Left ventricle myocardium superior (tissue), 1 donor: ENCODE measurements at regions not wholly inside any gene's neighbourhood (a gene's known extent, or its start where the extent isn't known, plus 50 kb on each side); places are given as distances from the start of the nearest gene placed in this dataset.
"Not testable (repeated sequence)": the region's sequence is repeated elsewhere in the genome, so short reads cannot be mapped to it uniquely, and the experiment has no call there.

Experiments used
- ATAC-seq: fragments of 200-7000 bp; cut with Tn5 transposase; one replicate; pipeline ENCODE4 v1.9.1; 2020; ENCODE audit warnings: mild to moderate bottlenecking, moderate library complexity
- DNase-seq: peaks from one replicate; pipeline ENCODE4 v3.0.0-alpha.2; 2020
- intact Hi-C: fragments of 100-400 bp; cut with micrococcal nuclease; formaldehyde crosslinking; loops from one replicate; pipeline ENCODE4 v1.11.0; 2022
- donor health status: DM: no; HTN: yes; CAD: no; lungs with severe emphysema.

DNA sequence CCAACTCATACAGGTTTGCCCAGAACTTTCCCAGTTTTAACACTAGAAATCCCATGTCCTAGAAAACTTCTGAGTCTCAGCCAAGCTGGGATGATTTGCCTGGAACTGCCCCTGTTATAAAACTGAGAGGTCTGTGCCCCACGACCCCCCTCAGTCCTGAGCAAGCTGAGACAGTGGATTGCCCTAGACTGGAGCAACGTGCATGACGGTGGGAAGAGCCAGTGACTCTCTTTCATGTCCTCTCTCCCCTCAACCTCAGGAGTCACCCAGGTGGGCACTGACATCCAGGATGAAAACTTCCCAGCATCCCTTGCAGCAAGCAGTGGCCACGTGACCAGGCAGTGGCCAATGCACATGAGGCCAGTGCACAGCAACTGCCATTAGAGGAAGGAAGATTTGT lies 329.7 kb downstream of the PREX1 start:
- ATAC-seq, intact Hi-C loops: not testable (repeated sequence)

GRCh38 chr20:48493966-48494365 lies 333.8 kb downstream of the PREX1 start:
- DNase-seq, result no peak
- ATAC-seq, result no peak

More for the DNA sequence above, 329.7 kb downstream of the PREX1 start:
- not testable (repeated sequence) for DNase-seq

GRCh38 chr20:48493331-48493730 lies 334.5 kb downstream of the PREX1 start:
- intact Hi-C loops, ATAC-seq: not testable (repeated sequence)

More at GRCh38 chr20:48493966-48494365, 333.8 kb downstream of the PREX1 start:
- intact Hi-C loops, result no loop called here

GRCh38 chr20:48492715-48493070 lies 335.1 kb downstream of the PREX1 start:
- no peak for DNase-seq
- no peak for ATAC-seq
- intact Hi-C loops, result no loop called here

More at GRCh38 chr20:48493331-48493730, 334.5 kb downstream of the PREX1 start:
- not testable (repeated sequence) for DNase-seq

GRCh38 chr20:48492015-48492714 lies 335.6 kb downstream of the PREX1 start:
- intact Hi-C loops, result no loop called here
- ATAC-seq, result no peak
- DNase-seq, result no peak

DNA sequence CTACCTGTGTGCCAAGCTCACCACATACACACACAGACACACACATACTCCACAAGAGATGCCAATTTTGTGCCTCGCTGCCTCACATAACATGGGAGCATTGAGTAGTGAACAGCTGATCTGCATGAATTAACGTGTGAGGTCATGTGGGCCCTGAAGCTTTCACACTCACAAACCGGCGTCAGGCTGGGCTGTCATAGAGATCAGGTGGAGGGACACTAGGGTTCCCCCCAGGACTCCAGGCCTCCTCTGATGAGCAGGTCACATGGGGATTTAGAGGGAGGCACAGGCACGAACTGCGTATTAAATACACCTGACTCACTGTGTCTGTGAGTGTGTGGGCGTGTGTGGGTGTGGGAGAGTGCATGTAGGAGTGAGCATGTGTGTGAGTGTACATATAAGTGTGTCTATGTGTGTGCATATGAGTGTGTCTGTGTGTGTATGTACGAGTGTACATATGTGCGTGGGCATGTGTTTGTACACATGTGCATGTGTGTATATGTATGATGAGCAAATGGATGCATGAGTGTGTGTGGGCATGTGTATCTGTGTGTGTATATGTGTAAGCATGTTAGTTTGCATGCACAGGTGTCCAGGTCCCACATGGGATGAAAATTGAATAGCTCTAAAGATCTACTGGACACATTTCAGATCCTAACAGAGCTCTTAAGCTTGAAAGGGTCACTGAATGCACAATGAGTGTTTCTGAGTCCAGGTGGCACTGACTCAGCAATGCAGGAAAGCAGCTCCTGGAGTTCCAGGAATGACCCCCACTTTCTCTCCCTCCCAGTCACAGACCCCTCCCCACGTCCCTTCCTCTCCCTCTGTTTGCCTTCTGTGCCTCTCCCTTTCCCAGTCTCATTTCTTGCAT lies 336.6 kb downstream of the PREX1 start:
- no peak for ATAC-seq
- intact Hi-C loops, result no loop called here
- no peak for DNase-seq

- DNase-seq, ATAC-seq, intact Hi-C loops: not testable (repeated sequence)
Measured at GRCh38 chr20:48490341-48490740, 337.5 kb downstream of the PREX1 start.

DNA sequence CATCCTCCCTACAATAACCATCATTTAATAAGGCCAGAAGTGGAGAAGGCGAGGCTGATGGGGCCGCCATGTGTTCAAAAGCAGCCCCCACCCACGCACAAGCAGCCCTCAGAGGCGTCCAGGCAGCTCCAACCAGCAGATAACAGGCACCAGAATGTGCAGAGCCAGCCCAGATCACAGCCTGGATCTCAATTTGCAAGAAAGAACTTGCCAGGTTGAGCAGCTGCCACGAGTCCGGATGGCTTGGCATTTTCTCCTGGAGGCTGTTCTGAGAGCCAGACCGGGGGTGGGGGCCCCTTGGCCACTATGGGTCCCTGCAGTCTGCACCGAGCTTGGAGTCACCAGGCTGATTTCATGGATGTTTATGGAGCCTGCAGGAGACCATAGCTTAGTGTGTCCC lies 338.1 kb downstream of the PREX1 start:
- ATAC-seq (no peak), DNase-seq (no peak)
- intact Hi-C loops, result no loop called here

DNA sequence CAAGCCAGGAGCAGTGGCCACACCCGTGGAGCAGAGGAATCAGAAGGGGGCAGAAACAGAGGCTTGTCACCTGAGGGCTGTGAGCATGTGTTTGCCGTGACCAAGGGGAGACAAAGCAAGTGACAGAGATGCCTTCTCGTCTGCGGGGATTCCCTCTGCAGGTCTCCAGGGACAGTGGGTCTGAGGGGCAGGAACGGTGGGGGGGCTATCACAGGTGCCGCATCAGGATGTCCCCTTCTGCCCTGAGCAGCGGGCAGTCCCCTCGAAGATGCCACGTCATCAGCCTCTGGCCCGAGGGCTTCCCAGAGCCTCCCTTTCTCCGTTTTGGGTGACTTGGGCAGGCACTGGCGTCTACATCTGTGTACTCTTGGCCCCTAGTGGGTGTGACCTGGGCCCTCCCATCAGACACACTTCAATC lies 338.7 kb downstream of the PREX1 start:
- DNase-seq (no peak), ATAC-seq (no peak)
- intact Hi-C loops, result no loop called here

DNA sequence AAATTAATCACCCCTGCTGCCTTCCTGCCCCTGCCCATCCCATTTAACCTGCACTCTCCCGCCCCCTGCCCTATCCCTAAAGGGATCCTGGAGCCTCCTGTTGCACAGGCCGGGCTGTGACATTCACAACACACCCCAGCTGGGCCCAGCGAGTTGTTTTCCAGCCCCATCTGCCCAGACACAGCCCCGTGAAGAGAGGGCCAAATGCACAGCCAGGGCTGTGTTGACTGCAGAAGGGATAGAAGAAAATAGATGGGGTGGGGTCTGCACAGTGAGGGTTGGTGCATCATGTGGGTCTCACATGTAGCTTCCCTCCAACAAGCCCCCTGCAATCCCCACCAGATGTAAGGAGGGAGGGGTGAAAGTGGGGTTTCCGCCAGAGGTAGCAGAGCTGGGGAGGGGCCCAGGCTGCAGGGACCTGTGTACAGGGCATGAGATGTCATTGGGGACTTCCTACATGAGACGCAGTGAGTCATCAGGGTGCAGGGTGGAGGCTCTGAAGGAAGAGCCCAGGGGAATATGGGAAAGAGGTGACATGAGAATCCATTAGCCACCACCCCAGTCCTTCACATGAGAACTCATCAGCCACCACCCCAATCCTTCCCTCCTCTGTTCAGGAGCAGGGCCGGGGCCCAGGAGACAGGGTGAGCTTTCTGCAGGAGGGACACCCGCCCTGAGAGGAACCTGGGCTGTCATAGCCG lies 339.3 kb downstream of the PREX1 start:
- DNase-seq, intact Hi-C loops, ATAC-seq: not testable (repeated sequence)

DNA sequence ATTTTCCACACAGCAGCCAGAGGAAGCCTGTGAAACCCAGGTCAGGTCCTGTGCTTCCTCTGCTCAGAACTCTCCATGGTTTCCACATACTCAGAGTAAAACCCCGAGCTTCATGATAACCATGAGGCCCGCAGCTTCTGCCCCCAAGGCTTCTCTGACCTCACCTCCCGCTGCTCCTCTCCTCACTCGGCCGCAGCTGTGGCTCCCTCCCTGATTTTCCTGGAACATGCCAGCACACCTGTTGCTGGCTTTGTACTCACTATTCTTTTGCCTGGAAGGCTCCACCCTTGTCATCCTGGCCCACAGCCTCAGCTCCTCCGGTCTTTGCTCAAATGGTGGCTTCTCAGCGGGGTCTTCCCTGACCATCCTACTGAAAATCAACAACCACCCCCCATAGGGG lies 341.7 kb downstream of the PREX1 start:
- DNase-seq, result no peak
- ATAC-seq, result no peak
- intact Hi-C loops, result no loop called here

DNA sequence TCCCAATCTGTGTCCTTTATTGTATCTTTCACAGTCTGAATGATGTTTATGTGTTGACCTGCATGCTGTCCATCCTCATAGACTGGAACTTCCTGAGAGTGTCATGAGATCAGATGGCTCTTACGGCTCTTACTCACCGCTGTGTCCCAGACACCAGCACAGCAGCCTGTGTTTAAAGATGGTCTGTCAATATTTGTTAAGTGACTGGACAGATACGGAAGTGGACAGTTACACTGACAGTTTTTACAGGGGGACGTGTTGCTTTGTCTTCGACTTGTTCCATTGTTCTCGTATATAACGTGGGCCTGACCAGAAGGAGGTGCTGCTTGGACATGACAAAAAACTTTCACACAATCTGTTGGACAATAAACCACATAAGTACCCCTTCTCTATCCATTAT lies 342.6 kb downstream of the PREX1 start:
- intact Hi-C loops, ATAC-seq, DNase-seq: not testable (repeated sequence)

DNA sequence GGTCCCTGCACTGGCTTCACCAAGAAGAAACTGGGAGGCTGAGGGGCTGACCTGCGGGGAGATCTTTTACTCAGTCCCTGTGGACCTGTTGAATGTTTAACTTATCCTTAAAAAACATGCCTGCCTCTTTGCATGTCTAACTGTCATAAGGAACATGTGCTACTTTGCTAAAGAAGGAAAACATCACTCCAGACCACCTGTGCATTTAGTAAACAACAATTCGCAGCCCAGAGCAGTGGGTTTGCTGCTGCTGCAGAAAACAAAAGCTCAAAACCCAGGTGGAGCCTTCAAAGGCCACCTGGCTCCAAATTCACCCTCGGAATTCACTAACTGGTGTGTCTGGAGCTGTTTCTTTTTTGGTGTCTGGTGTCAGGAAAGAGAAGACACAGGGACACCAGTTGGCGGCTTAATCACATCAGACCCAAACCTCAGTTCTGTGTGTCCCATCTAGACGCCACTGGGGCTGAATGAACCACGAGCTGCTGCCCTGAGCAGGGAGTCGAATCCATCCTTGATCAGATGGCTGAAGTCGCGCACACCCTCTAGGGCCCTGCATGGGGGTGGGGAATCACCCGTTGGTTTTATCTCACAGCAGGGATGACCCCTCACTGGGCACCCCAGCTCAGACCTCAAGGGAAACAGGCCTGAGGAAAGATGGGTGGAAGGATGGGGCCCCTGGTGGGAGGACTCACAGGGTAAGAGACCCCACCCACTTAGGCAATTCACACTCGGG lies 344.3 kb downstream of the PREX1 start:
- ATAC-seq (no peak), DNase-seq (no peak)
- intact Hi-C loops, result no loop called here

DNA sequence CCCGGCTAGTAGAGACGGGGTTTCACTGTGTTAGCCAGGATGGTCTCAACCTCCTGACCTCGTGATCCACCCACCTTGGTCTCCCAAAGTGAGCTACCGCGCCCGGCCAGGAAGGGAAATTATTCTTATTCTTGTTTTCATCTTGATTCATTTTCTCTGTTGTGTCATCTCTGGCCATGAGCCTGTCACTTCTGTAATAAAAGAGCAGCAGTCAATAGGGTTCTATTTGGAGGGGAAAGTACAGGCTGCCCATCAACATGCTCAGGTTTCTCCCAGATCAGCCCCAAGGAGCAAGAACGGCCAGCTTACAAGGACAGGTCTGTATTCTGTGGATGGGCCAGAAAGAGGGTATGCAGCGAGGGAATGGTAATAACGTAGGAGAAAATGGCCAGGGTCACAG lies 345.0 kb downstream of the PREX1 start:
- intact Hi-C loops, result no loop called here
- no peak for ATAC-seq

GRCh38 chr20:48480216-48480772 lies 347.5 kb downstream of the PREX1 start:
- intact Hi-C loops, result no loop called here
- DNase-seq, result no peak
- ATAC-seq, result no peak

More for the DNA sequence above, 345.0 kb downstream of the PREX1 start:
- no peak for DNase-seq

DNA sequence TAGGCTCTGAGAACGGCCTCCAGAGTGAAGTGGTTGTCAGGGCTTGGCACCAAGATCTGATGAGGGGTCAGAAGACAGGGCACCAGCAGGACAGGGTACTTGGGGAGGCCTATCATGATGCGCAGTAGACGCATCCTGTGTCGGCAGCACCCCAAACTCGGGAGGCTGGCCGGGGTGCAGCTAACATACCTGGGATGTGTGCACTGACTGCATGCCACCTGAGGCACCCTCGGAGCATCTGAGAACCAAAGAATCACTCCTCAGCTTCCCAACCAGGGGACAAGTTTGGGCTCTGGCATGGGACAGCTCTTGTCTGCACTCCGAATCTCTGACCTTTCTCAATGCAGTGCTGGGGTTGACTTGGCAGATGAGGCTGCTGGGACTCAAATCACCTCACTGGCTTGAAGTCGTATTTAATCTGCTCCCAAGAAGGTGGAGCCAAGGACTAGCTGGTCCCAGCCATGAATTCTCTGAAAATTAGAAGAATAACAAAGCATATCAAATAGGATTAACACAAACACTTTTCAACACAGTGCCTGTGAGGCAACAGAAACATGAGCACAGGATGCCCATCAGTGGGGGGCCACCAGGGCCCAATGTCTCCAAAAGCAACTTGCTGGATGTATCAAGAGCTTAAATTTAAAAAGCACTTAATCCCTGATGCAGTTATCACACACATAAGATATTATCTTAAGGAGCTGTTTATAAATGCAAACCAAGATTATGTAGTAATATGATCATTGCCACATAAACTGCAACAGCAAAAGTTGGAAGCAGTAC lies 348.8 kb downstream of the PREX1 start:
- intact Hi-C loops, result no loop called here
- no peak for DNase-seq

GRCh38 chr20:48478370-48478769 lies 349.4 kb downstream of the PREX1 start:
- intact Hi-C loops, result no loop called here
- DNase-seq (no peak), ATAC-seq (no peak)

More for the DNA sequence above, 348.8 kb downstream of the PREX1 start:
- no peak for ATAC-seq

DNA sequence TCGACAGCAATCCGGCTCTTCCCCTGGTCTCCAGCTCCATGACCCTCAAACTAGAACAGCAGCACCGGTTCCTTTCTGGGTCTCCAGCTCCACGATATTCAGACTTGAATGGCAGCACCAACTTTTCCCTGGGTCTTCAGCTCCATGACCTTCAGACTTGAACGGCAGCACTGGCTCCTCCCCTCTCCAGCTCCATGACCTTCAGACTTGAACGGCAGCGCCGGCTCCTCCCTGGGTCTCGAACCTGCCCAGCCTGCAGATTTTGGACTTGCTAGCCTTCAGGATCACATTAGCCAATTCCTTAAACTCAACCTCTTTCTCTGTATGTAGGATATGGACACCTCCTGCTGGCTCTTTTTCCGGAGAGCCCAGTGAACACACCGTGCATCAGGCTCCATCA lies 350.9 kb downstream of the PREX1 start:
- ATAC-seq (no peak), DNase-seq (no peak)
- intact Hi-C loops, result no loop called here
